ENCODE measurements at regions not wholly inside any gene's neighbourhood (a gene's known extent, or its start where the extent isn't known, plus 50 kb on each side); places are given as distances from the start of the nearest gene placed in this dataset.

- Mint-ChIP-seq H3K9me3 (no peaks in the 10 kb centered on the region), H3K4me1 (ENCODE audit: low read depth) (no peaks in the 10 kb centered on the region), H3K27me3 (peaks cover under 1% of the 10 kb centered on the region), H3K4me3 (no peak overlapping the region), H3K36me3 (ENCODE audit: low read depth) (no peaks in the 10 kb centered on the region), H3K27ac (no peak overlapping the region)
- no peak overlapping the region for H3K27ac ChIP-seq (ENCODE audit: low read depth in 1 of 2, low read length in 2 of 2)
- ATAC-seq (ENCODE audit: poor library complexity), result no peak
- H3K36me3 ChIP-seq (ENCODE audit: insufficient read depth, low read length), result no peaks in the 10 kb centered on the region
- no peak for TF ChIP-seq CTCF (IDR thresholded peaks at IDR 0.05)
- POLR2A ChIA-PET, result no interaction called here
- no peak for DNase-seq
- no peaks in the 10 kb centered on the region for H3K9me3 ChIP-seq (ENCODE audit: control insufficient read depth in 1 of 2, insufficient read depth in 1 of 2, low read length in 2 of 2)
- no peaks in the 10 kb centered on the region for H3K4me1 ChIP-seq (ENCODE audit: insufficient read depth, low read length)
- H3K27me3 ChIP-seq (ENCODE audit: control insufficient read depth in 1 of 2, insufficient read depth in 2 of 2, low read length in 2 of 2), result no peaks in the 10 kb centered on the region
- CTCF ChIA-PET, result interaction anchor here (1.2 kb wide), 1 partner anchor 10 kb away, joined by 3 read pairs; no protein-coding TSS in a partner anchor
- no peak overlapping the region for H3K4me3 ChIP-seq (ENCODE audit: low read length)
- intact Hi-C loops (cut with DNase I, micrococcal nuclease), result no loop called here
These were observed 480.5 kb downstream of the EPM2A start for GRCh38 chr6:145254649-145255401.

GRCh38 chr6:145257704-145258103 is 477.6 kb downstream of the EPM2A start:
- Histone ChIP-seq H3K9me3 (ENCODE audit: control insufficient read depth in 1 of 2, insufficient read depth in 1 of 2, low read length in 2 of 2) (no peaks in the 10 kb centered on the region), H3K27me3 (ENCODE audit: control insufficient read depth in 1 of 2, insufficient read depth in 2 of 2, low read length in 2 of 2) (no peaks in the 10 kb centered on the region), H3K27ac (ENCODE audit: low read depth in 1 of 2, low read length in 2 of 2) (no peak overlapping the region), H3K4me1 (ENCODE audit: insufficient read depth, low read length) (no peaks in the 10 kb centered on the region), H3K4me3 (ENCODE audit: low read length) (no peak overlapping the region), H3K36me3 (ENCODE audit: insufficient read depth, low read length) (no peaks in the 10 kb centered on the region)
- Mint-ChIP-seq H3K27me3 (no peaks in the 10 kb centered on the region), H3K4me1 (ENCODE audit: low read depth) (no peaks in the 10 kb centered on the region), H3K36me3 (ENCODE audit: low read depth) (no peaks in the 10 kb centered on the region), H3K9me3 (no peaks in the 10 kb centered on the region), H3K4me3 (no peak overlapping the region), H3K27ac (no peak overlapping the region)
- POLR2A ChIA-PET, result interaction anchor here (1.0 kb wide), 1 partner anchor 12 kb away, joined by 4 read pairs; no protein-coding TSS in a partner anchor
- CTCF ChIA-PET, result no interaction called here
- intact Hi-C loops (cut with DNase I, micrococcal nuclease), result no loop called here
- DNase-seq, result no peak
- TF ChIP-seq CTCF (IDR thresholded peaks at IDR 0.05), result no peak
- ATAC-seq (ENCODE audit: poor library complexity), result no peak

- no peaks in the 10 kb centered on the region for H3K36me3 ChIP-seq (ENCODE audit: insufficient read depth, low read length)
- no peaks in the 10 kb centered on the region for H3K4me1 ChIP-seq (ENCODE audit: insufficient read depth, low read length)
- TF ChIP-seq CTCF (IDR thresholded peaks at IDR 0.05), result no peak
- ATAC-seq (ENCODE audit: poor library complexity), result no peak
- H3K4me3 ChIP-seq (ENCODE audit: low read length), result no peak overlapping the region
- H3K9me3 ChIP-seq (ENCODE audit: control insufficient read depth in 1 of 2, insufficient read depth in 1 of 2, low read length in 2 of 2), result no peaks in the 10 kb centered on the region
- Mint-ChIP-seq H3K27ac (no peak overlapping the region), H3K4me1 (ENCODE audit: low read depth) (no peaks in the 10 kb centered on the region), H3K9me3 (no peaks in the 10 kb centered on the region), H3K36me3 (ENCODE audit: low read depth) (no peaks in the 10 kb centered on the region), H3K4me3 (no peak overlapping the region), H3K27me3 (no peaks in the 10 kb centered on the region)
- POLR2A ChIA-PET, result interaction anchor here (1.0 kb wide), 1 partner anchor 12 kb away, joined by 4 read pairs; no protein-coding TSS in a partner anchor
- CTCF ChIA-PET, result no interaction called here
- H3K27me3 ChIP-seq (ENCODE audit: control insufficient read depth in 1 of 2, insufficient read depth in 2 of 2, low read length in 2 of 2), result no peaks in the 10 kb centered on the region
- no peak for DNase-seq
- no peak overlapping the region for H3K27ac ChIP-seq (ENCODE audit: low read depth in 1 of 2, low read length in 2 of 2)
- intact Hi-C loops (cut with DNase I, micrococcal nuclease), result no loop called here
These were observed 477.2 kb downstream of the EPM2A start for GRCh38 chr6:145258122-145258521.

Data from CD4-positive, alpha-beta T cell (primary cell).